ENCODE measurements at regions not wholly inside any gene's neighbourhood (a gene's known extent, or its start where the extent isn't known, plus 50 kb on each side); places are given as distances from the start of the nearest gene placed in this dataset.

- DNase-seq = no peak
Measured at GRCh38 chr7:18201350-18201749, 173.7 kb upstream of the PRPS1L1 start.

GRCh38 chr7:18202315-18203045, 174.8 kb upstream of the PRPS1L1 start:
- DNase-seq = no peak

- DNase-seq = no peak
Measured at GRCh38 chr7:18206331-18206730, 178.7 kb upstream of the PRPS1L1 start.

- no peak for DNase-seq
Measured at GRCh38 chr7:18208921-18209320, 181.3 kb upstream of the PRPS1L1 start.

- no peak for DNase-seq
Measured at GRCh38 chr7:18210377-18210776, 182.7 kb upstream of the PRPS1L1 start.

GRCh38 chr7:18210788-18211187, 183.1 kb upstream of the PRPS1L1 start:
- DNase-seq = no peak

GRCh38 chr7:18212308-18212707, 184.7 kb upstream of the PRPS1L1 start:
- peak in 1 of 2 donors; percentile 11 for DNase-seq

GRCh38 chr7:18212758-18213157, 185.1 kb upstream of the PRPS1L1 start:
- DNase-seq = peak; percentile 64 to 67

- no peak for DNase-seq
Measured at GRCh38 chr7:18213652-18214051, 186.0 kb upstream of the PRPS1L1 start.

GRCh38 chr7:18216270-18216669, 188.6 kb upstream of the PRPS1L1 start:
- no peak for DNase-seq

GRCh38 chr7:18221377-18222293, 194.0 kb upstream of the PRPS1L1 start:
- DNase-seq = no peak

- no peak for DNase-seq
Measured at GRCh38 chr7:18222636-18223035, 195.0 kb upstream of the PRPS1L1 start.

- no peak for DNase-seq
Measured at GRCh38 chr7:18224138-18224537, 196.5 kb upstream of the PRPS1L1 start.

- no peak for DNase-seq
Measured at GRCh38 chr7:18225067-18225466, 197.4 kb upstream of the PRPS1L1 start.

GRCh38 chr7:18226598-18226997, 199.0 kb upstream of the PRPS1L1 start:
- no peak for DNase-seq

- DNase-seq = no peak
Measured at GRCh38 chr7:18228686-18229085, 201.0 kb upstream of the PRPS1L1 start.

- DNase-seq = no peak
Measured at GRCh38 chr7:18230271-18230670, 202.6 kb upstream of the PRPS1L1 start.

- DNase-seq = no peak
Measured at GRCh38 chr7:18231854-18232253, 204.2 kb upstream of the PRPS1L1 start.

GRCh38 chr7:18234519-18234918, 206.9 kb upstream of the PRPS1L1 start:
- no peak for DNase-seq

- DNase-seq = no peak
Measured at GRCh38 chr7:18235819-18236218, 208.2 kb upstream of the PRPS1L1 start.

- DNase-seq = no peak
Measured at GRCh38 chr7:18239212-18239611, 211.6 kb upstream of the PRPS1L1 start.

- no peak for DNase-seq
Measured at GRCh38 chr7:18241543-18242231, 214.0 kb upstream of the PRPS1L1 start.

Data from right lung (tissue), 2 donors.